PC-9 (cell line): ENCODE measurements at regions not wholly inside any gene's neighbourhood (a gene's known extent, or its start where the extent isn't known, plus 50 kb on each side); places are given as distances from the start of the nearest gene placed in this dataset.

Experiments used
- EZH2 ChIP-seq: fragments of 200-600 bp; sonication (generic); IDR thresholded peaks from 2 replicates; pipeline ENCODE4 v1.8.0; 2017; ENCODE audit warnings: antibody characterized with exemption, low read depth
- TF ChIP-seq, protein P1 (sequence below): fragments of 200-600 bp; sonication (generic); conservative IDR thresholded peaks from 2 replicates; pipeline ENCODE4 v1.6.1; 2017; ENCODE audit warnings: mixed run types, antibody characterized with exemption, mild to moderate bottlenecking, moderate library complexity

DNA sequence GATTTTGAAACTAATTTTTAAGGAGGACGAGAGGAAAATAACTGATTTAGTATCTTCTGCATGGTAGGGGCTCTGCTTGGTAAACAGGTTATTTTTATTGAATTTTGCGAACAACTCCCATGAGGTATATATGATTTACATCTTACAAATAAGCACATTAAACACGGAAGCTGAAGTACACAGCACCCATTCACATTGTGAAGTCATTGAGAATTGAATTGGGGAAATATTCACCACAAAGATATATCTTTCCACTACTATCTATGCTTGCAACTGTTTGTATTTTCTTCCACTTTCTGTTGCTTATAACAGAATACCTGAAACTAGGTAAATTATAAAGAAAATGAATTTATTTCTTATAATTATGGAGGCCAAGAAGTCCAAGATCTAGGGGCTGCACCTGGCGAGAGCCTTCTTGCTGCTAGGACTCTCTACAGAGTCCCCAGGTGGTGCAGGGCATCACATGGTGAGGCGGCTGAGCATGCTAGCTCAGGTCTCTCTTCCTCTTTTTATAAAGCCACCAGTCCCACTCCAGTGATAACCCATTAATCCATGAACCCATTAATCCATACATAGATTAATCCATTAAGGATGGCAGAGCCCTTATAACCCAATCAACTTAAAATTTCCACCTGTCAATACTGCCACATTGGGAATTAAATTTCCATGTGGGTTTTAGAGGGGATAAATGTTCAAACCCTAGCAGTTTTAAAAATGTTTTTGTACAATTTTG lies 79.0 kb upstream of the ZNF608 start:
- TF ChIP-seq, protein P1, sequence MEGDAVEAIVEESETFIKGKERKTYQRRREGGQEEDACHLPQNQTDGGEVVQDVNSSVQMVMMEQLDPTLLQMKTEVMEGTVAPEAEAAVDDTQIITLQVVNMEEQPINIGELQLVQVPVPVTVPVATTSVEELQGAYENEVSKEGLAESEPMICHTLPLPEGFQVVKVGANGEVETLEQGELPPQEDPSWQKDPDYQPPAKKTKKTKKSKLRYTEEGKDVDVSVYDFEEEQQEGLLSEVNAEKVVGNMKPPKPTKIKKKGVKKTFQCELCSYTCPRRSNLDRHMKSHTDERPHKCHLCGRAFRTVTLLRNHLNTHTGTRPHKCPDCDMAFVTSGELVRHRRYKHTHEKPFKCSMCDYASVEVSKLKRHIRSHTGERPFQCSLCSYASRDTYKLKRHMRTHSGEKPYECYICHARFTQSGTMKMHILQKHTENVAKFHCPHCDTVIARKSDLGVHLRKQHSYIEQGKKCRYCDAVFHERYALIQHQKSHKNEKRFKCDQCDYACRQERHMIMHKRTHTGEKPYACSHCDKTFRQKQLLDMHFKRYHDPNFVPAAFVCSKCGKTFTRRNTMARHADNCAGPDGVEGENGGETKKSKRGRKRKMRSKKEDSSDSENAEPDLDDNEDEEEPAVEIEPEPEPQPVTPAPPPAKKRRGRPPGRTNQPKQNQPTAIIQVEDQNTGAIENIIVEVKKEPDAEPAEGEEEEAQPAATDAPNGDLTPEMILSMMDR = no peak
- no peak for TF ChIP-seq EZH2
